ENCODE measurements at regions not wholly inside any gene's neighbourhood (a gene's known extent, or its start where the extent isn't known, plus 50 kb on each side); places are given as distances from the start of the nearest gene placed in this dataset.
"Not testable (repeated sequence)": the region's sequence is repeated elsewhere in the genome, so short reads cannot be mapped to it uniquely, and the experiment has no call there.

GRCh38 chr16:34099028-34099427 lies 639.6 kb downstream of the TP53TG3F start:
- H3K4me1 Mint-ChIP-seq; H3K27me3 Mint-ChIP-seq (ENCODE audit: insufficient read depth); H3K36me3 ChIP-seq (ENCODE audit: control insufficient read depth, insufficient read depth, low read length); H3K9ac ChIP-seq (ENCODE audit: extremely low read depth, low read length, poor library complexity, severe bottlenecking); H3K4me1 ChIP-seq (ENCODE audit: control insufficient read depth, insufficient read depth, low read length); H3K27ac ChIP-seq (ENCODE audit: low read depth, low read length); H3K27ac Mint-ChIP-seq; H3K4me3 Mint-ChIP-seq; H3K4me3 ChIP-seq (ENCODE audit: low read length); H3K27me3 ChIP-seq (ENCODE audit: control insufficient read depth, insufficient read depth, low read length, poor library complexity, severe bottlenecking); DNase-seq: not testable (repeated sequence)
- Mint-ChIP-seq H3K9me3 (peaks cover 100% of the 10 kb centered on the region), H3K36me3 (ENCODE audit: low read depth) (peaks cover 11% of the 10 kb centered on the region)
- 39 to 46% methylated on average over 2 of the region's 2 CpGs for WGBS, 2 experiments (ENCODE audit: insufficient coverage in 1 of 2, insufficient read length in 1 of 2)
- H3K9me3 ChIP-seq (ENCODE audit: control insufficient read depth, low read length), result peaks cover 98% of the 10 kb centered on the region

Measured in endodermal cell (in vitro differentiated cells).